DND-41 (cell line): ENCODE measurements at regions not wholly inside any gene's neighbourhood (a gene's known extent, or its start where the extent isn't known, plus 50 kb on each side); places are given as distances from the start of the nearest gene placed in this dataset.

Experiments used
- CTCF ChIP-seq: IDR thresholded peaks from 2 replicates; pipeline ENCODE4 v1.5.1; 2012; ENCODE audit warnings: borderline replicate concordance, low read length, moderate library complexity, mild to moderate bottlenecking; ENCODE audit not compliant: poor library complexity, severe bottlenecking; ENCODE audit errors: extremely low read depth
- EZH2 ChIP-seq: IDR thresholded peaks from 3 replicates; pipeline ENCODE4 v1.6.1; 2012; ENCODE audit warnings: borderline replicate concordance, low read depth, mild to moderate bottlenecking, moderate library complexity, low read length, inconsistent platforms; ENCODE audit not compliant: severe bottlenecking

- TF ChIP-seq CTCF (no peak), EZH2 (no peak)
These were observed 242.1 kb downstream of the CPE start for GRCh38 chr4:165620913-165621312.
